Neural progenitor cell (in vitro differentiated cells): ENCODE measurements at regions not wholly inside any gene's neighbourhood (a gene's known extent, or its start where the extent isn't known, plus 50 kb on each side); places are given as distances from the start of the nearest gene placed in this dataset.

Experiments
- CTCF ChIP-seq: fragments of 200-600 bp; sonication (generic); IDR thresholded peaks from 2 replicates; pipeline ENCODE4 v1.5.1; 2017; ENCODE audit warnings: antibody characterized with exemption, mild to moderate bottlenecking
- EZH2 ChIP-seq: fragments of 200-600 bp; sonication (generic); IDR thresholded peaks from 2 replicates; pipeline ENCODE4 v1.6.1; 2017; ENCODE audit warnings: antibody characterized with exemption, mild to moderate bottlenecking, moderate library complexity

- TF ChIP-seq CTCF (no peak), EZH2 (no peak)
Measured at GRCh38 chr1:102262994-102263393, 266.3 kb upstream of the OLFM3 start.
